ENCODE measurements at regions not wholly inside any gene's neighbourhood (a gene's known extent, or its start where the extent isn't known, plus 50 kb on each side); places are given as distances from the start of the nearest gene placed in this dataset.

GRCh38 chr4:57412259-57413054 is 302.3 kb upstream of the IGFBP7 start:
- TF ChIP-seq RXRA (CRISPR knock-in tag; IDR thresholded peaks at IDR 0.05) (no peak), ZNF121 (CRISPR knock-in tag; IDR thresholded peaks at IDR 0.05) (no peak), TCF12 (IDR thresholded peaks at IDR 0.05) (no peak), TCF12 (CRISPR knock-in tag; IDR thresholded peaks at IDR 0.05) (no peak), PHF21A (CRISPR knock-in tag; IDR thresholded peaks at IDR 0.05) (no peak), ZNF230 (CRISPR knock-in tag; IDR thresholded peaks at IDR 0.05) (no peak)
- TF ChIP-seq, protein P1, sequence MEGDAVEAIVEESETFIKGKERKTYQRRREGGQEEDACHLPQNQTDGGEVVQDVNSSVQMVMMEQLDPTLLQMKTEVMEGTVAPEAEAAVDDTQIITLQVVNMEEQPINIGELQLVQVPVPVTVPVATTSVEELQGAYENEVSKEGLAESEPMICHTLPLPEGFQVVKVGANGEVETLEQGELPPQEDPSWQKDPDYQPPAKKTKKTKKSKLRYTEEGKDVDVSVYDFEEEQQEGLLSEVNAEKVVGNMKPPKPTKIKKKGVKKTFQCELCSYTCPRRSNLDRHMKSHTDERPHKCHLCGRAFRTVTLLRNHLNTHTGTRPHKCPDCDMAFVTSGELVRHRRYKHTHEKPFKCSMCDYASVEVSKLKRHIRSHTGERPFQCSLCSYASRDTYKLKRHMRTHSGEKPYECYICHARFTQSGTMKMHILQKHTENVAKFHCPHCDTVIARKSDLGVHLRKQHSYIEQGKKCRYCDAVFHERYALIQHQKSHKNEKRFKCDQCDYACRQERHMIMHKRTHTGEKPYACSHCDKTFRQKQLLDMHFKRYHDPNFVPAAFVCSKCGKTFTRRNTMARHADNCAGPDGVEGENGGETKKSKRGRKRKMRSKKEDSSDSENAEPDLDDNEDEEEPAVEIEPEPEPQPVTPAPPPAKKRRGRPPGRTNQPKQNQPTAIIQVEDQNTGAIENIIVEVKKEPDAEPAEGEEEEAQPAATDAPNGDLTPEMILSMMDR (CRISPR knock-in tag; IDR thresholded peaks at IDR 0.05), result no peak

Data from HepG2 (cell line).